CD14-positive monocyte (primary cell): ENCODE measurements at regions not wholly inside any gene's neighbourhood (a gene's known extent, or its start where the extent isn't known, plus 50 kb on each side); places are given as distances from the start of the nearest gene placed in this dataset.
A peak's percentile ranks its signal among the peaks of the same experiment; 100 is the strongest.

Experiments
- DNase-seq, 3 donors: peaks; one replicate each; pipeline ENCODE4 v3.0.0-alpha.2; 2011 to 2022
- H2AFZ ChIP-seq: 2 replicates; pipeline ENCODE4 v1.6.0; 2012; ENCODE audit warnings: mild to moderate bottlenecking, low read depth, low read length, inconsistent platforms; ENCODE audit not compliant: insufficient read depth, poor library complexity, severe bottlenecking
- H3K27ac ChIP-seq, 2 donors: 1 replicate in 1 of 2; 2 replicates in 1 of 2; pipeline ENCODE4 v1.5.1; 2012 to 2013; ENCODE audit warnings: low read length in 2 of 2, control low read depth in 1 of 2, inconsistent platforms in 1 of 2, low read depth in 1 of 2, mild to moderate bottlenecking in 1 of 2
- H3K27me3 ChIP-seq, 2 donors: one replicate each; pipeline versions ENCODE4 v1.6.0 to v1.6.1; 2011 to 2013; ENCODE audit warnings: low read length in 2 of 2; ENCODE audit not compliant: control insufficient read depth in 2 of 2, insufficient read depth in 2 of 2
- H3K36me3 ChIP-seq, 2 donors: replicated peaks in 1 of 2; 1 replicate in 1 of 2; 2 replicates in 1 of 2; pipeline versions ENCODE4 v1.5.1 to v1.6.1; 2012 to 2013; ENCODE audit warnings: low read length in 2 of 2, control low read depth in 1 of 2, inconsistent platforms in 1 of 2, mild to moderate bottlenecking in 1 of 2; ENCODE audit not compliant: insufficient read depth in 2 of 2, control insufficient read depth in 1 of 2
- H3K4me1 ChIP-seq, 2 donors: 1 replicate in 1 of 2; 2 replicates in 1 of 2; pipeline versions ENCODE4 v1.5.1 to v1.6.1; 2012 to 2013; ENCODE audit warnings: low read length in 2 of 2, control low read depth in 1 of 2, inconsistent platforms in 1 of 2, mild to moderate bottlenecking in 1 of 2, moderate library complexity in 1 of 2; ENCODE audit not compliant: insufficient read depth in 2 of 2, control insufficient read depth in 1 of 2
- H3K4me2 ChIP-seq: replicated peaks from 2 replicates; pipeline ENCODE3; 2012; ENCODE audit warnings: low read length, moderate library complexity, mild to moderate bottlenecking; ENCODE audit not compliant: poor library complexity, severe bottlenecking; ENCODE audit errors: extremely low read depth
- H3K4me3 ChIP-seq, 3 experiments: fragments of 200-600 bp in 1 of 3; sonication (generic) in 1 of 3; replicated peaks in 1 of 3; 1 replicate in 2 of 3; 2 replicates in 1 of 3; pipeline ENCODE4 v1.5.1; 2011 to 2013; ENCODE audit warnings: low read length in 3 of 3, mild to moderate bottlenecking in 3 of 3, control low read depth in 2 of 3, low read depth in 2 of 3, inconsistent platforms in 1 of 3, moderate library complexity in 1 of 3
- H3K79me2 ChIP-seq: 2 replicates; pipeline ENCODE4 v1.6.0; 2012; ENCODE audit warnings: mild to moderate bottlenecking, control low read depth, inconsistent platforms, low read length, moderate library complexity; ENCODE audit not compliant: insufficient read depth
- H3K9ac ChIP-seq: 2 replicates; pipeline ENCODE4 v1.6.0; 2017; ENCODE audit warnings: low read length, mild to moderate bottlenecking; ENCODE audit not compliant: insufficient read depth, poor library complexity, severe bottlenecking
- H3K9me3 ChIP-seq, 2 donors: replicated peaks in 1 of 2; 1 replicate in 1 of 2; 2 replicates in 1 of 2; pipeline versions ENCODE4 v1.5.1 to v1.6.1; 2012 to 2013; ENCODE audit warnings: low read length in 2 of 2, control low read depth in 1 of 2; ENCODE audit not compliant: control insufficient read depth in 1 of 2, insufficient read depth in 1 of 2
- H4K20me1 ChIP-seq: 2 replicates; pipeline ENCODE4 v1.6.0; 2012; ENCODE audit warnings: mild to moderate bottlenecking, low read length, control low read depth, moderate library complexity; ENCODE audit not compliant: insufficient read depth
- H3K27ac Mint-ChIP-seq, 7 donors: one replicate each; pipeline ENCODE4 v1.8.0; 2020; ENCODE audit warnings: mild to moderate bottlenecking in 7 of 7, mixed read lengths in 7 of 7, moderate library complexity in 6 of 7, inconsistent platforms in 2 of 7
- H3K27me3 Mint-ChIP-seq, 3 donors: one replicate each; pipeline ENCODE4 v1.8.0; 2021 to 2022; ENCODE audit warnings: low read depth in 3 of 3, mild to moderate bottlenecking in 3 of 3, mixed read lengths in 3 of 3, moderate library complexity in 3 of 3, inconsistent platforms in 1 of 3
- H3K36me3 Mint-ChIP-seq, 2 donors: one replicate each; pipeline ENCODE4 v1.8.0; 2020; ENCODE audit warnings: mixed read lengths in 2 of 2, inconsistent platforms in 1 of 2, mild to moderate bottlenecking in 1 of 2
- H3K4me1 Mint-ChIP-seq: one replicate; pipeline ENCODE4 v1.8.0; 2020; ENCODE audit warnings: mild to moderate bottlenecking, mixed read lengths
- H3K4me3 Mint-ChIP-seq, 2 donors: one replicate each; pipeline ENCODE4 v1.8.0; 2020; ENCODE audit warnings: mild to moderate bottlenecking in 2 of 2, mixed read lengths in 2 of 2, moderate library complexity in 1 of 2
- H3K9me3 Mint-ChIP-seq, 7 donors: one replicate each; pipeline ENCODE4 v1.8.0; 2020 to 2022; ENCODE audit warnings: mixed read lengths in 7 of 7, mild to moderate bottlenecking in 6 of 7, moderate library complexity in 6 of 7, inconsistent platforms in 2 of 7
- WGBS: methylation state at CpG from one replicate; pipeline ENCODE4 v1.1.5; 2013; ENCODE audit warnings: missing lambda C conversion rate; ENCODE audit not compliant: insufficient coverage; 5-methylcytosine and 5-hydroxymethylcytosine counted together
- intact Hi-C, 2 donors: fragments of 100-400 bp; cut with micrococcal nuclease; formaldehyde crosslinking; loops; one replicate each; pipeline versions ENCODE4 v1.15.0 to v1.15.1; 2023
- TF ChIP-seq, protein P1 (sequence below): fragments of 200-600 bp; IDR thresholded peaks from one replicate; pipeline ENCODE4 v1.8.0; 2022; ENCODE audit warnings: antibody characterized with exemption, mild to moderate bottlenecking

DNA sequence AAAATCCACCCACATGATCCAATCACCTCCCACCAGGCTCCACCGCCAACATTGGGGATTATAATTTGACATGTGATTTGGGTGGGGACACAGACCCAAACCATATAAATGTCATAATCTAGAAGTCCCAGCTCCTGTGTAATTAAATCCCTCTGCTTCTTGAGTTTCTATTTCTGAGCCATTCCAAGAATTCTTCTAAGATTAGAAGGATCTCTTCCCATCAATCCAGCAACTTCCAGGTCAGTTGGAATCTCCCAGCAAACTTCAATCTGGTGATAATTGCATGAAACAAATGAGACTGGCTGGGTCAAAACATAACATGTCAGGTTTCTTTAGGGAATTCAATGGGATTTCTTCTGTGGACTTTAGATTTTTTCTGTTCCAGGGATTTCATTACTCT is 127.8 kb upstream of the CDH5 start:
- no peak overlapping the region for H3K9ac ChIP-seq
- Mint-ChIP-seq H3K36me3 (no peaks in the 10 kb centered on the region), H3K4me1 (no peaks in the 10 kb centered on the region), H3K27ac (no peak overlapping the region), H3K4me3 (no peak overlapping the region), H3K27me3 (peaks cover 0 to 2% (median 2%) of the 10 kb centered on the region in 3 donors), H3K9me3 (peaks cover 9 to 21% (median 19%) of the 10 kb centered on the region in 7 donors)
- H3K9me3 ChIP-seq = peaks cover 10 to 14% of the 10 kb centered on the region in 2 donors
- H3K36me3 ChIP-seq = no peaks in the 10 kb centered on the region
- no peak for DNase-seq
- WGBS = no CpG with 5 or more reads among the region's 1 CpG
- no peaks in the 10 kb centered on the region for H3K79me2 ChIP-seq
- H3K27ac ChIP-seq = no peak overlapping the region
- intact Hi-C loops = no loop called here
- no peak overlapping the region for H3K4me2 ChIP-seq
- no peaks in the 10 kb centered on the region for H3K4me1 ChIP-seq
- H4K20me1 ChIP-seq = no peaks in the 10 kb centered on the region
- no peak overlapping the region for H2AFZ ChIP-seq
- no peak overlapping the region for H3K4me3 ChIP-seq
- no peaks in the 10 kb centered on the region for H3K27me3 ChIP-seq
- TF ChIP-seq, protein P1, sequence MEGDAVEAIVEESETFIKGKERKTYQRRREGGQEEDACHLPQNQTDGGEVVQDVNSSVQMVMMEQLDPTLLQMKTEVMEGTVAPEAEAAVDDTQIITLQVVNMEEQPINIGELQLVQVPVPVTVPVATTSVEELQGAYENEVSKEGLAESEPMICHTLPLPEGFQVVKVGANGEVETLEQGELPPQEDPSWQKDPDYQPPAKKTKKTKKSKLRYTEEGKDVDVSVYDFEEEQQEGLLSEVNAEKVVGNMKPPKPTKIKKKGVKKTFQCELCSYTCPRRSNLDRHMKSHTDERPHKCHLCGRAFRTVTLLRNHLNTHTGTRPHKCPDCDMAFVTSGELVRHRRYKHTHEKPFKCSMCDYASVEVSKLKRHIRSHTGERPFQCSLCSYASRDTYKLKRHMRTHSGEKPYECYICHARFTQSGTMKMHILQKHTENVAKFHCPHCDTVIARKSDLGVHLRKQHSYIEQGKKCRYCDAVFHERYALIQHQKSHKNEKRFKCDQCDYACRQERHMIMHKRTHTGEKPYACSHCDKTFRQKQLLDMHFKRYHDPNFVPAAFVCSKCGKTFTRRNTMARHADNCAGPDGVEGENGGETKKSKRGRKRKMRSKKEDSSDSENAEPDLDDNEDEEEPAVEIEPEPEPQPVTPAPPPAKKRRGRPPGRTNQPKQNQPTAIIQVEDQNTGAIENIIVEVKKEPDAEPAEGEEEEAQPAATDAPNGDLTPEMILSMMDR = no peak

DNA sequence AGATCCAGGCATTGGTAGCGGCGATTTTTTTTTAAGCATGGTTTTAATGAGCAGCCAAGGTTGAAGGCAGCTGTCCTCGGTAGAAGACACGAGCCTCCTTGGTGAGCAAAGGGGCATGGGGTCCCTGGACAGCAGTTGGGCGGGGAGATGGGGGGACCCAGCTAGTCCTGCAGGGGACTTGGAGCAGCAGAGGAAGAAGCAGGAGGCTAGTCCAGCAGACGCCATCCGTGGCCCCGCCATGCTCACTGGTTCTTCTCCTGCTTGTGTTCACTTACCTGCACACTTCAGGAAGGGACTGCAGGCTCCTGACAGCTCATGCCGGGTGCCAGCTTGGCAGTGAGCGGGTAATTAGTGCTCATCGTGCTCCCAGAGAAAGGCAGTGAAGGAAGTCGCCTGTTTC is 130.2 kb upstream of the CDH5 start:
- Histone ChIP-seq H3K4me2 (no peak overlapping the region), H3K79me2 (no peaks in the 10 kb centered on the region), H3K27me3 (no peaks in the 10 kb centered on the region), H2AFZ (peak overlapping the region; percentile 23), H3K4me3 (no peak overlapping the region), H3K9ac (no peak overlapping the region), H4K20me1 (no peaks in the 10 kb centered on the region), H3K36me3 (no peaks in the 10 kb centered on the region), H3K9me3 (peaks cover 10 to 14% of the 10 kb centered on the region in 2 donors), H3K27ac (no peak overlapping the region), H3K4me1 (no peaks in the 10 kb centered on the region)
- Mint-ChIP-seq H3K27ac (no peak overlapping the region), H3K4me3 (no peak overlapping the region), H3K27me3 (peaks cover 0 to 4% (median 2%) of the 10 kb centered on the region in 3 donors), H3K36me3 (no peaks in the 10 kb centered on the region), H3K4me1 (no peaks in the 10 kb centered on the region), H3K9me3 (peaks cover 9 to 21% (median 17%) of the 10 kb centered on the region in 7 donors)
- intact Hi-C loops = no loop called here
- WGBS = 96% methylated on average over 10 of the region's 12 CpGs
- TF ChIP-seq, protein P1 = no peak
- no peak for DNase-seq
